PFSK-1 (cell line): ENCODE measurements at regions not wholly inside any gene's neighbourhood (a gene's known extent, or its start where the extent isn't known, plus 50 kb on each side); places are given as distances from the start of the nearest gene placed in this dataset.

Experiments used
- POLR2AphosphoS5 ChIP-seq: IDR thresholded peaks from 2 replicates; pipeline ENCODE4 v1.6.1; 2012; ENCODE audit warnings: low read depth, mild to moderate bottlenecking, control low read depth, low read length, moderate library complexity
- TAF1 ChIP-seq: IDR thresholded peaks from 2 replicates; pipeline ENCODE4 v1.6.1; 2012; ENCODE audit warnings: low read length, control low read depth, borderline replicate concordance; ENCODE audit not compliant: insufficient read depth

- no peak for TF ChIP-seq TAF1
- no peak for TF ChIP-seq POLR2AphosphoS5
Observed at GRCh38 chr3:144650380-144650779, 678.8 kb downstream of the DIPK2A start.
